GM19328 (cell line): ENCODE measurements at regions not wholly inside any gene's neighbourhood (a gene's known extent, or its start where the extent isn't known, plus 50 kb on each side); places are given as distances from the start of the nearest gene placed in this dataset.

Experiments
- ATAC-seq: cut with Tn5 transposase; IDR thresholded peaks from one replicate; pipeline ENCODE4 v1.9.1; 2021; ENCODE audit warnings: mild to moderate bottlenecking, moderate library complexity; ENCODE audit not compliant: unreplicated experiment

- no peak for ATAC-seq
Measured at GRCh38 chr9:75833778-75834177, 56.7 kb upstream of the PCSK5 start.

- no peak for ATAC-seq
Measured at GRCh38 chr9:75834878-75835277, 55.6 kb upstream of the PCSK5 start.
